GM19455 (cell line): ENCODE measurements at regions not wholly inside any gene's neighbourhood (a gene's known extent, or its start where the extent isn't known, plus 50 kb on each side); places are given as distances from the start of the nearest gene placed in this dataset.

Source experiments
- ATAC-seq: cut with Tn5 transposase; IDR thresholded peaks from one replicate; pipeline ENCODE4 v1.9.1; 2021; ENCODE audit not compliant: unreplicated experiment

GRCh38 chr14:65928995-65929394 is 516.5 kb downstream of the FUT8 start:
- no peak for ATAC-seq

GRCh38 chr14:65933400-65934069 is 521.0 kb downstream of the FUT8 start:
- ATAC-seq, result no peak

GRCh38 chr14:65934070-65934435 is 521.5 kb downstream of the FUT8 start:
- ATAC-seq, result no peak

GRCh38 chr14:65936342-65936975 is 523.9 kb downstream of the FUT8 start:
- no peak for ATAC-seq

GRCh38 chr14:65937079-65937959 is 524.8 kb downstream of the FUT8 start:
- no peak for ATAC-seq

- no peak for ATAC-seq
These were observed 525.4 kb downstream of the FUT8 start for GRCh38 chr14:65937960-65938316.

- no peak for ATAC-seq
These were observed 526.2 kb downstream of the FUT8 start for GRCh38 chr14:65938738-65939137.

- no peak for ATAC-seq
These were observed 526.7 kb downstream of the FUT8 start for GRCh38 chr14:65939184-65939583.

- no peak for ATAC-seq
These were observed 527.7 kb downstream of the FUT8 start for GRCh38 chr14:65940056-65940735.

GRCh38 chr14:65941091-65941490 is 528.6 kb downstream of the FUT8 start:
- no peak for ATAC-seq

GRCh38 chr14:65943150-65943549 is 530.6 kb downstream of the FUT8 start:
- no peak for ATAC-seq

- no peak for ATAC-seq
These were observed 531.4 kb downstream of the FUT8 start for GRCh38 chr14:65943916-65944410.

GRCh38 chr14:65945327-65945726 is 532.8 kb downstream of the FUT8 start:
- no peak for ATAC-seq

- ATAC-seq, result no peak
These were observed 534.0 kb downstream of the FUT8 start for GRCh38 chr14:65946494-65946893.

- no peak for ATAC-seq
These were observed 535.8 kb downstream of the FUT8 start for GRCh38 chr14:65948302-65948701.

GRCh38 chr14:65949711-65950516 is 536.3 kb upstream of the CCDC196 start:
- no peak for ATAC-seq

GRCh38 chr14:65954942-65955341 is 531.2 kb upstream of the CCDC196 start:
- no peak for ATAC-seq

GRCh38 chr14:65957631-65958205 is 528.5 kb upstream of the CCDC196 start:
- ATAC-seq, result no peak

- no peak for ATAC-seq
These were observed 527.3 kb upstream of the CCDC196 start for GRCh38 chr14:65958664-65959562.
